ENCODE measurements at regions not wholly inside any gene's neighbourhood (a gene's known extent, or its start where the extent isn't known, plus 50 kb on each side); places are given as distances from the start of the nearest gene placed in this dataset.

- TF ChIP-seq YY1 (IDR thresholded peaks at IDR 0.05; ENCODE audit: insufficient read depth, insufficient read length) (no peak), ZNF274 (IDR thresholded peaks at IDR 0.05; ENCODE audit: low read depth, low read length) (no peak)
Observed at GRCh38 chr18:39589496-39589895, 2023.9 kb upstream of the CELF4 start.

Data from NT2/D1 (cell line).